Testis (tissue), 2 donors: ENCODE measurements at regions not wholly inside any gene's neighbourhood (a gene's known extent, or its start where the extent isn't known, plus 50 kb on each side); places are given as distances from the start of the nearest gene placed in this dataset.

Experiments
- POLR2A ChIP-seq: fragments of 450-650 bp; IDR thresholded peaks from one replicate; pipeline ENCODE4 v1.6.1; 2017; ENCODE audit warnings: antibody characterized with exemption, mild to moderate bottlenecking, moderate library complexity
- TF ChIP-seq, protein P1 (sequence below), 3 experiments: fragments of 450-650 bp in 2 of 3; fragments of 200-600 bp in 1 of 3; sonication (generic) in 1 of 3; IDR thresholded peaks; one replicate each; pipeline ENCODE4 v1.5.1; 2016 to 2019; ENCODE audit warnings: antibody characterized with exemption in 3 of 3, mild to moderate bottlenecking in 2 of 3, moderate library complexity in 1 of 3

DNA sequence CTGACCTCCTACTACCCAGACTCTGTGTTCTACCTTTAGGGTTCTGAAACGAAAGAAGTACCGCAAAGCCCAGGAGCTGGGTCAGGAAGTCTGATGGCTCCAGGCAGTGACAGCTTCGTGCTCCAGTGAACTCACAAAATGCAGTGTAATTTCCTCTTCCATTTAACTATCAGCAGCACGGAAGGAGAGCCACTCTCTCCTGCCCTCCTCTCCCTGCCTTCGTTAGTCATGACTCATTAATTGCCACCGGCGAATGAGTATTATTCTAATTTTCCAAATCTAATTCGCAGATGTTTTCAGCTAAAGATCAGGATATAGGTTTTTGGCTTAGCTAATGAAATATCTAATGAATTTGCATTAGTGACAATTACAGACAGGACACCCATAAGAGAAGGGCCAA, 1262.0 kb downstream of the TYW1 start:
- TF ChIP-seq POLR2A: no peak
- TF ChIP-seq, protein P1, sequence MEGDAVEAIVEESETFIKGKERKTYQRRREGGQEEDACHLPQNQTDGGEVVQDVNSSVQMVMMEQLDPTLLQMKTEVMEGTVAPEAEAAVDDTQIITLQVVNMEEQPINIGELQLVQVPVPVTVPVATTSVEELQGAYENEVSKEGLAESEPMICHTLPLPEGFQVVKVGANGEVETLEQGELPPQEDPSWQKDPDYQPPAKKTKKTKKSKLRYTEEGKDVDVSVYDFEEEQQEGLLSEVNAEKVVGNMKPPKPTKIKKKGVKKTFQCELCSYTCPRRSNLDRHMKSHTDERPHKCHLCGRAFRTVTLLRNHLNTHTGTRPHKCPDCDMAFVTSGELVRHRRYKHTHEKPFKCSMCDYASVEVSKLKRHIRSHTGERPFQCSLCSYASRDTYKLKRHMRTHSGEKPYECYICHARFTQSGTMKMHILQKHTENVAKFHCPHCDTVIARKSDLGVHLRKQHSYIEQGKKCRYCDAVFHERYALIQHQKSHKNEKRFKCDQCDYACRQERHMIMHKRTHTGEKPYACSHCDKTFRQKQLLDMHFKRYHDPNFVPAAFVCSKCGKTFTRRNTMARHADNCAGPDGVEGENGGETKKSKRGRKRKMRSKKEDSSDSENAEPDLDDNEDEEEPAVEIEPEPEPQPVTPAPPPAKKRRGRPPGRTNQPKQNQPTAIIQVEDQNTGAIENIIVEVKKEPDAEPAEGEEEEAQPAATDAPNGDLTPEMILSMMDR (IDR thresholded peaks at IDR 0.05): no peak
